DMS114 treated with DMSO at 0.1 percent for 48 hours (cell line): ENCODE measurements at regions not wholly inside any gene's neighbourhood (a gene's known extent, or its start where the extent isn't known, plus 50 kb on each side); places are given as distances from the start of the nearest gene placed in this dataset.

ENCODE experiments used
- DNase-seq: peaks from one replicate; lab custom pipeline; 2025; ENCODE audit not compliant: unreplicated experiment; lab: John Stamatoyannopoulos, UW

- no peak for DNase-seq
These were observed 1600.9 kb upstream of the IGFBP7 start for GRCh38 chr4:58711039-58711438.

GRCh38 chr4:58688568-58688967, 1578.4 kb upstream of the IGFBP7 start:
- DNase-seq = no peak

- DNase-seq = no peak
These were observed 1569.7 kb upstream of the IGFBP7 start for GRCh38 chr4:58679886-58680285.

- no peak for DNase-seq
These were observed 1568.9 kb upstream of the IGFBP7 start for GRCh38 chr4:58679051-58679450.

GRCh38 chr4:58669783-58670182, 1559.6 kb upstream of the IGFBP7 start:
- no peak for DNase-seq

GRCh38 chr4:58665649-58666048, 1555.5 kb upstream of the IGFBP7 start:
- no peak for DNase-seq

- DNase-seq = no peak
These were observed 1548.5 kb upstream of the IGFBP7 start for GRCh38 chr4:58658701-58659100.

GRCh38 chr4:58653251-58653650, 1543.1 kb upstream of the IGFBP7 start:
- DNase-seq = no peak

- DNase-seq = no peak
These were observed 1539.0 kb upstream of the IGFBP7 start for GRCh38 chr4:58649226-58649625.

GRCh38 chr4:58646126-58646525, 1535.9 kb upstream of the IGFBP7 start:
- DNase-seq = no peak

- no peak for DNase-seq
These were observed 1534.4 kb upstream of the IGFBP7 start for GRCh38 chr4:58644549-58644948.

GRCh38 chr4:58636381-58636780, 1526.2 kb upstream of the IGFBP7 start:
- no peak for DNase-seq

- no peak for DNase-seq
These were observed 1507.0 kb upstream of the IGFBP7 start for GRCh38 chr4:58617226-58617625.

GRCh38 chr4:58611012-58611411, 1500.8 kb upstream of the IGFBP7 start:
- DNase-seq = no peak

- no peak for DNase-seq
These were observed 1496.1 kb upstream of the IGFBP7 start for GRCh38 chr4:58606303-58606702.

GRCh38 chr4:58603951-58604350, 1493.8 kb upstream of the IGFBP7 start:
- DNase-seq = no peak

GRCh38 chr4:58602731-58603359, 1492.7 kb upstream of the IGFBP7 start:
- no peak for DNase-seq

GRCh38 chr4:58602022-58602421, 1491.8 kb upstream of the IGFBP7 start:
- DNase-seq = no peak

GRCh38 chr4:58600290-58600689, 1490.1 kb upstream of the IGFBP7 start:
- DNase-seq = no peak

GRCh38 chr4:58590722-58591121, 1480.5 kb upstream of the IGFBP7 start:
- DNase-seq = no peak

GRCh38 chr4:58587856-58588255, 1477.7 kb upstream of the IGFBP7 start:
- DNase-seq = no peak

- no peak for DNase-seq
These were observed 1456.1 kb upstream of the IGFBP7 start for GRCh38 chr4:58566260-58566659.

GRCh38 chr4:58564695-58565475, 1454.7 kb upstream of the IGFBP7 start:
- DNase-seq = no peak
